SU-DHL-6 (cell line): ENCODE measurements at regions not wholly inside any gene's neighbourhood (a gene's known extent, or its start where the extent isn't known, plus 50 kb on each side); places are given as distances from the start of the nearest gene placed in this dataset.

ENCODE experiments used
- H2AFZ ChIP-seq: fragments of 200-600 bp; sonication (generic); 2 replicates; pipeline ENCODE4 v1.6.1; 2014; ENCODE audit warnings: low read depth, mild to moderate bottlenecking, moderate library complexity, mixed read lengths, antibody characterized with exemption, low read length; ENCODE audit not compliant: severe bottlenecking
- H3F3A ChIP-seq: fragments of 200-600 bp; shearing (Covaris generic); 2 replicates; pipeline ENCODE4 v1.6.0; 2016; ENCODE audit warnings: antibody characterized with exemption, mild to moderate bottlenecking; ENCODE audit not compliant: insufficient read depth
- H3K27ac ChIP-seq: fragments of 200-600 bp; sonication (generic); 2 replicates; pipeline ENCODE4 v1.5.1; 2016; ENCODE audit warnings: low read depth, mild to moderate bottlenecking, low read length, moderate library complexity, mixed read lengths
- H3K27me3 ChIP-seq: fragments of 200-600 bp; sonication (generic), shearing (Covaris generic); 2 replicates; pipeline ENCODE4 v1.6.0; 2014; ENCODE audit warnings: mild to moderate bottlenecking, low read length
- H3K36me3 ChIP-seq: fragments of 200-600 bp; sonication (generic); 2 replicates; pipeline ENCODE4 v1.6.1; 2014; ENCODE audit warnings: mild to moderate bottlenecking, low read length, mixed read lengths
- H3K4me2 ChIP-seq: fragments of 300-600, 200-600 bp; shearing (Covaris generic), sonication (generic); 2 replicates; pipeline ENCODE4 v1.6.0; 2014; ENCODE audit warnings: low read length, low read depth, mild to moderate bottlenecking; ENCODE audit not compliant: poor library complexity, severe bottlenecking
- H3K4me3 ChIP-seq: fragments of 200-600 bp; sonication (generic); 2 replicates; pipeline ENCODE4 v1.5.1; 2014; ENCODE audit warnings: antibody characterized with exemption, low read length, mild to moderate bottlenecking, mixed read lengths; ENCODE audit not compliant: insufficient read depth, poor library complexity, severe bottlenecking
- H3K79me2 ChIP-seq: fragments of 200-600 bp; sonication (generic); 2 replicates; pipeline ENCODE4 v1.6.1; 2014; ENCODE audit warnings: mild to moderate bottlenecking, low read length, moderate library complexity; ENCODE audit not compliant: insufficient read depth
- H3K9ac ChIP-seq: fragments of 200-600 bp; sonication (generic); 2 replicates; pipeline ENCODE4 v1.7.0; 2014; ENCODE audit warnings: mild to moderate bottlenecking, low read length
- H3K9me2 ChIP-seq: fragments of 200-600 bp; sonication (generic); replicated peaks from 2 replicates; pipeline ENCODE4 v1.6.1; 2014; ENCODE audit warnings: low read length; ENCODE audit not compliant: insufficient read depth
- H3K9me3 ChIP-seq: fragments of 200-600 bp; sonication (generic); 2 replicates; pipeline ENCODE4 v1.6.1; 2014; ENCODE audit warnings: low read length, mixed read lengths; ENCODE audit not compliant: insufficient read depth
- H4K20me1 ChIP-seq: fragments of 200-600 bp; sonication (generic); 2 replicates; pipeline ENCODE4 v1.6.1; 2014; ENCODE audit warnings: low read depth, mild to moderate bottlenecking, antibody characterized with exemption, low read length, moderate library complexity, mixed read lengths
- CTCF ChIP-seq: fragments of 200-600 bp; sonication (generic); IDR thresholded peaks from one replicate; pipeline ENCODE4 v1.5.1; 2017; ENCODE audit warnings: antibody characterized with exemption, mild to moderate bottlenecking, low read length, moderate library complexity; ENCODE audit not compliant: insufficient read depth, poor library complexity, severe bottlenecking
- EZH2phosphoT487 ChIP-seq: fragments of 200-600 bp; sonication (generic), shearing (Covaris generic); conservative IDR thresholded peaks from 2 replicates; pipeline ENCODE4 v1.6.1; 2018; ENCODE audit warnings: mild to moderate bottlenecking, antibody characterized with exemption, low read length, moderate library complexity, mixed read lengths

DNA sequence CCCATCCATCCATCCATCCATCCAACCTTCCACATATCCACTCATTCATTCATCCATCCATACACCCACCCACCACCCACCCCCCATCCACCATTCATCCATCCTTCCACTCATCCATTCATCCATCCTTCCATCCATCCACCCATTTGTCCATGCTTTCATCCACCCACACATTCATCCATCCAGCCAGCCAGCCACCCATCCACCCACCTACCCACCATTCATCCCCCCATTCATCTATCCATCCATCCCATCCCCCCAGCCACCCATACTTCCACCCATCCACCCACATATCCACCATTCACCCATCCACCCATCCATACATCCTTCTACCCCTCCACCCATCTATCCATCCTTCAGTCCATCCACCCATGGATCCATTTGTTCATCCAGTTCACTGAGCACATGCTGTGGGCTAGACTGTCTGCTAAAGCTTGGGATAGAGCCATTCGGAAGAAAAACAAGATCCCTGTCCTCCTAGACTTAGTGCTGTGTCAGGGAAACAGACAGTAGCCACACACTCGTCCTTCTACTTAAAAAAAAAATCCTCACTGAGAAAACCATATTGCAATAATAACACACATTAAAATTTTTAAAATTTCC lies 377.5 kb downstream of the ADGRD1 start:
- TF ChIP-seq CTCF = no peak
- no peak for TF ChIP-seq EZH2phosphoT487
- H3K4me2 ChIP-seq = no peak overlapping the region
- H3K79me2 ChIP-seq = no peaks in the 10 kb centered on the region
- H3K27ac ChIP-seq = no peak overlapping the region
- H3F3A ChIP-seq = no peaks in the 10 kb centered on the region
- no peaks in the 10 kb centered on the region for H3K9me3 ChIP-seq
- H3K9ac ChIP-seq = no peak overlapping the region
- no peaks in the 10 kb centered on the region for H3K36me3 ChIP-seq
- no peak overlapping the region for H2AFZ ChIP-seq
- H3K9me2 ChIP-seq = no peaks in the 10 kb centered on the region
- H4K20me1 ChIP-seq = no peaks in the 10 kb centered on the region
- H3K4me3 ChIP-seq = no peak overlapping the region
- no peaks in the 10 kb centered on the region for H3K27me3 ChIP-seq

DNA sequence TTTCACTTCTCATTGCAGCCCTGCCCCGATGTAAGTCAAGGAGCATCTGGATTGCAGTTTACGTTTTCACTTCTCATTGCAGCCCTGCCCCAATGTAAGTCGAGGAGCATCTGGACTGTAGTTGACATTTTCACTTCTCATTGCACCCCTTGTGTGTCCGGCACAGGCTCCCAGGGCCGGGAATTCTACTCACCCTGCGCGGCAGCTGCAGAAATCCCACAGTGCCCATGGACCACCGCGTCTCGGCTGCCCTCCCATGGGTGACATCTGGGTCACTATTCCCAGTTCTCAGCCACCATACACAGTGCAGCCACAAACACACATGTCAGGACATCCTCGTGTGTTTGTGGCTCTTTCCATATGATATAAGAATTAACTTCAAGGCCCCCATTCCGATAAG lies 378.5 kb downstream of the ADGRD1 start:
- Histone ChIP-seq H3K9ac (no peak overlapping the region), H3K9me2 (no peaks in the 10 kb centered on the region), H3K27ac (no peak overlapping the region), H3K79me2 (no peaks in the 10 kb centered on the region), H3K4me2 (no peak overlapping the region), H4K20me1 (no peaks in the 10 kb centered on the region), H3K36me3 (no peaks in the 10 kb centered on the region), H3F3A (no peaks in the 10 kb centered on the region), H3K4me3 (no peak overlapping the region), H2AFZ (no peak overlapping the region), H3K27me3 (no peaks in the 10 kb centered on the region), H3K9me3 (no peaks in the 10 kb centered on the region)
- TF ChIP-seq EZH2phosphoT487 (no peak), CTCF (no peak)

GRCh38 chr12:131333136-131333535 lies 377.8 kb upstream of the SFSWAP start:
- TF ChIP-seq CTCF (no peak), EZH2phosphoT487 (no peak)
- Histone ChIP-seq H3K36me3 (no peaks in the 10 kb centered on the region), H3K4me3 (no peak overlapping the region), H3K9ac (no peak overlapping the region), H3K27ac (no peak overlapping the region), H4K20me1 (no peaks in the 10 kb centered on the region), H2AFZ (no peak overlapping the region), H3K9me2 (no peaks in the 10 kb centered on the region), H3K4me2 (no peak overlapping the region), H3K79me2 (no peaks in the 10 kb centered on the region), H3K9me3 (no peaks in the 10 kb centered on the region), H3K27me3 (no peaks in the 10 kb centered on the region), H3F3A (no peaks in the 10 kb centered on the region)
